ENCODE measurements at regions not wholly inside any gene's neighbourhood (a gene's known extent, or its start where the extent isn't known, plus 50 kb on each side); places are given as distances from the start of the nearest gene placed in this dataset.

DNA sequence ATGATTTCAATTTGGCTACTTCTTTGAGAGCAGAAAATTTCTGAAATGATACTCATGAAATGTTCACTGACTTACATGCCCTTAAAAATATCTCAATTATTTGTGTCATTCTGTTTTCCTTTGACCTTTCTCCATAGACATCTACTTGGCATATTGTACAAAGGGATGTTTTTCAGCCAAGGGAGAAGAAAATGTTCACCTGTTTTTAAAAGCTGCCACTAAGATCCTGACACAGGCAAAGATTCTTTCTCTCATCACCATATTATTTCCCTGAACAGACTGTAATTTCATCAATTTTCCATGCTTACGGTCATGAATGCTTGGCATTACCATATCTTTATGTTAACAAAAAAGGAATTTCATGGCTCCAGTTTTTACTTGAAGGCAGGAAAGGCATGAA is 67.4 kb upstream of the DBX1 start:
- Histone ChIP-seq H3K27ac (ENCODE audit: low read length) (no peak overlapping the region), H3K36me3 (ENCODE audit: control insufficient read depth, insufficient read depth, low read length) (no peaks in the 10 kb centered on the region), H3K4me1 (ENCODE audit: control insufficient read depth, insufficient read depth, low read length) (no peaks in the 10 kb centered on the region), H3K9me3 (ENCODE audit: control insufficient read depth, insufficient read depth, low read length) (no peaks in the 10 kb centered on the region), H3K27me3 (ENCODE audit: control insufficient read depth, insufficient read depth, low read length) (0 out of 2 replicates have a peak, but pooled peaks cover 2% of the 10 kb centered on the region), H3K4me3 (ENCODE audit: low read length) (no peak overlapping the region)
- no CpG with 5 or more reads among the region's 1 CpG for WGBS (ENCODE audit: insufficient coverage, insufficient read length)
- DNase-seq (ENCODE audit: low read depth, low spot score): no peak

DNA sequence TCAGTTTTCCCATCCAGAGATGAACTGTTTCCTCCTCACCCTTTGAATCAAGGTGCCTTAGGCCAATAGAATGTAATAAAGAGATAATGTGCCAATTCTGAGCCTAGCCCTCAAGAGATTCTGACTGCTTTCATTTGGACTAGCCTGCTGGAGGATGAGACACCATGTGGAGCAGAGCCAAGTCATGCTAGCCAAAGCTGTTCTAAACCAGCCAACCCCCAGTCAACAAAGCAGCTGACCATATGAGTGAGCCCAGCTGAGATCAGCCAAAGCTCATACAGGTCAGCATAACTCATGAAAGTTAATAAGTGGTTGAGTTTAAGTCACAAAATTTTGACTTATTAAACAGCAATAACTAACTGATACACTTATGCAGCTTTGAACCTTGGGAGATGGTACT is 66.7 kb upstream of the DBX1 start:
- Histone ChIP-seq H3K27ac (ENCODE audit: low read length) (no peak overlapping the region), H3K36me3 (ENCODE audit: control insufficient read depth, insufficient read depth, low read length) (no peaks in the 10 kb centered on the region)
- no peak for DNase-seq (ENCODE audit: low read depth, low spot score)

DNA sequence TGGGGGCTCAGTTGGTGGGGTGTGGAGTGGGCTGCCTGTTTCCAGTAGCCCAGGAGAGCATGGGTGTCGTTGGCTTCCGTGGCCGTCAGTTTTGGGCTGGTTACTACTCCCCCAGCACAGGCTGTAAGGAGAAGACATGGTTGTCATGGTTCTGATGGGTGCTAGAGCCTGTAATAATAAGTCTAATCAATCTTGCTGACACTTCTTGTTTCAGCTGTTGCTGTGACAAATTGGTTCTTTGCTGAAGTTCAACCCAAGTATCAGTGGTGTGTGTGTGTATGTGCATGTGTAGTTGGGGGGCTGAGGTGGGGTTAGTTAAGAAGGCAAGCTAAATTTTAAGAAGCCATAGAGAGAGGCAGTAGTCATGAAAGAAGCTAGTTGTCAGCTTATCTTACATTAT is 61.3 kb upstream of the DBX1 start:
- Histone ChIP-seq H3K27me3 (ENCODE audit: control insufficient read depth, insufficient read depth, low read length) (0 out of 2 replicates have a peak, but pooled peaks cover 2% of the 10 kb centered on the region), H3K4me1 (ENCODE audit: control insufficient read depth, insufficient read depth, low read length) (no peaks in the 10 kb centered on the region), H3K4me3 (ENCODE audit: low read length) (no peak overlapping the region), H3K9me3 (ENCODE audit: control insufficient read depth, insufficient read depth, low read length) (no peaks in the 10 kb centered on the region), H3K36me3 (ENCODE audit: control insufficient read depth, insufficient read depth, low read length) (no peaks in the 10 kb centered on the region), H3K27ac (ENCODE audit: low read length) (no peak overlapping the region)
- WGBS (ENCODE audit: insufficient coverage, insufficient read length): no CpG with 5 or more reads among the region's 3 CpGs
- DNase-seq (ENCODE audit: low read depth, low spot score): no peak

More for the DNA sequence above, 66.7 kb upstream of the DBX1 start:
- H3K4me3 ChIP-seq (ENCODE audit: low read length): no peak overlapping the region
- no peaks in the 10 kb centered on the region for H3K4me1 ChIP-seq (ENCODE audit: control insufficient read depth, insufficient read depth, low read length)
- no peaks in the 10 kb centered on the region for H3K9me3 ChIP-seq (ENCODE audit: control insufficient read depth, insufficient read depth, low read length)
- H3K27me3 ChIP-seq (ENCODE audit: control insufficient read depth, insufficient read depth, low read length): 0 out of 2 replicates have a peak, but pooled peaks cover 2% of the 10 kb centered on the region

DNA sequence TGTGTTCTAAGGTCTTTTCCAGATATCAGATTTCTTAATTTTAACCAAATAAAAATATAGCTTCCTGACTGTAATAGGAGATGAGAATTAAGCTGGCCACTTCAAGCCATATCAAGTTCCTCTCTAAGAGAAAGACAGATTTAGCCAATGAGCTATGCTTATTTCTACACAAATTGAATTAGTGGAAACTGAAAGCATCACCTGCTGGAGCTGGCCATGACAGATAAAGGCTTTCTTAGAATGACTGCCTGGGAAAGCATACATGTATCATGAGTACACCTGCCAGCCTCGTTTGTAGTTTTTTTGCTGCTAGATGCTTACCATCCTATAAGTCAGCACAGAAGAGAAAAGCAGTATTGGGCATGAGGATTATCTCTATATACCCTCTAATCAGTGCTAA is 53.5 kb upstream of the DBX1 start:
- no peak overlapping the region for H3K27ac ChIP-seq (ENCODE audit: low read length)
- H3K4me3 ChIP-seq (ENCODE audit: low read length): no peak overlapping the region
- peaks cover 48% of the 10 kb centered on the region for H3K27me3 ChIP-seq (ENCODE audit: control insufficient read depth, insufficient read depth, low read length)
- WGBS (ENCODE audit: insufficient coverage, insufficient read length): no CpG with 5 or more reads among the region's 1 CpG
- H3K36me3 ChIP-seq (ENCODE audit: control insufficient read depth, insufficient read depth, low read length): no peaks in the 10 kb centered on the region
- no peak for DNase-seq (ENCODE audit: low read depth, low spot score)
- H3K4me1 ChIP-seq (ENCODE audit: control insufficient read depth, insufficient read depth, low read length): no peaks in the 10 kb centered on the region
- H3K9me3 ChIP-seq (ENCODE audit: control insufficient read depth, insufficient read depth, low read length): no peaks in the 10 kb centered on the region

DNA sequence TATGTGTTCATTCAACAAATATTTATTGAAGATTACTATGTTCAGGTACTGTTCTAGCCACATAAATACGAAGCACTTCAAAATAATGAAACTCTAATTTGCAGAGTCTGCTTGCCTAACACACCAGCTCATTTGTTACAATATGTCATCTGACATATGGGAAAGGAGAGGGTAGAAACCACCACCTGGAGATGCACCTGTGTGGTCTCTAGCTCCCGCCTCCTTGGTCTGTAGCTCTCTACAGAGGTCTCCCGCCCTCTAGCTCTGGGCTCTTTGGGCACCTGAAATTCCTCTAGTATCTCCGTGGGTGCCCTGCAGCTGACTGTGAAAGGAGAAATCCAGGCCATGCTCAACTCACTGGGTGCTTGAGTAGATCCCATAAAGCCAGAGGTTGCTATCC is 51.4 kb upstream of the DBX1 start:
- Histone ChIP-seq H3K4me3 (ENCODE audit: low read length) (no peak overlapping the region), H3K36me3 (ENCODE audit: control insufficient read depth, insufficient read depth, low read length) (no peaks in the 10 kb centered on the region), H3K27me3 (ENCODE audit: control insufficient read depth, insufficient read depth, low read length) (peaks cover 69% of the 10 kb centered on the region), H3K4me1 (ENCODE audit: control insufficient read depth, insufficient read depth, low read length) (no peaks in the 10 kb centered on the region; the same call in 1 of the 2 replicates), H3K9me3 (ENCODE audit: control insufficient read depth, insufficient read depth, low read length) (no peaks in the 10 kb centered on the region), H3K27ac (ENCODE audit: low read length) (no peak overlapping the region)
- no CpG with 5 or more reads among the region's 4 CpGs for WGBS (ENCODE audit: insufficient coverage, insufficient read length)
- DNase-seq (ENCODE audit: low read depth, low spot score): no peak
